HL-60 (cell line): ENCODE measurements at regions not wholly inside any gene's neighbourhood (a gene's known extent, or its start where the extent isn't known, plus 50 kb on each side); places are given as distances from the start of the nearest gene placed in this dataset.

ENCODE experiments used
- DNase-seq, 2 experiments: peaks; one replicate each; pipeline ENCODE4 v3.0.0-alpha.2; 2010 to 2020; ENCODE audit warnings: low read depth in 1 of 2, low spot score in 1 of 2
- H3K27ac ChIP-seq: fragments of 250-450 bp; sonication (Bioruptor Pico); replicated peaks from 2 replicates; pipeline ENCODE4 v1.5.1; 2020; ENCODE audit warnings: mild to moderate bottlenecking, moderate library complexity
- H3K27me3 ChIP-seq: fragments of 250-450 bp; sonication (Bioruptor Pico); 2 replicates; pipeline ENCODE4 v1.5.1; 2021; ENCODE audit warnings: mild to moderate bottlenecking, moderate library complexity; ENCODE audit not compliant: insufficient read depth, poor library complexity, severe bottlenecking
- H3K4me3 ChIP-seq: replicated peaks from 2 replicates; pipeline ENCODE4 v1.5.1; 2011; ENCODE audit warnings: mild to moderate bottlenecking, control low read depth, low read length; ENCODE audit not compliant: insufficient read depth
- CTCF ChIP-seq: IDR thresholded peaks from one replicate; pipeline ENCODE4 v1.5.1; 2011; ENCODE audit warnings: low read length, control low read depth, inconsistent platforms; ENCODE audit not compliant: insufficient read depth
- GABPA ChIP-seq: IDR thresholded peaks from 2 replicates; pipeline ENCODE4 v1.6.1; 2012; ENCODE audit warnings: low read depth
- POLR2AphosphoS5 ChIP-seq: IDR thresholded peaks from 2 replicates; pipeline ENCODE4 v1.6.1; 2012; ENCODE audit warnings: low read depth
- REST ChIP-seq: IDR thresholded peaks from 2 replicates; pipeline ENCODE4 v1.6.1; 2012; ENCODE audit warnings: low read depth; ENCODE audit not compliant: insufficient replicate concordance
- SPI1 ChIP-seq: IDR thresholded peaks from 2 replicates; pipeline ENCODE4 v1.6.1; 2012; ENCODE audit warnings: low read depth, mild to moderate bottlenecking, borderline replicate concordance

GRCh38 chrX:3468031-3468430, 121.6 kb upstream of the MXRA5 start:
- TF ChIP-seq GABPA (no peak), REST (no peak), SPI1 (no peak), POLR2AphosphoS5 (no peak), CTCF (no peak)
- Histone ChIP-seq H3K27me3 (no peaks in the 10 kb centered on the region), H3K4me3 (no peak overlapping the region), H3K27ac (no peak overlapping the region)
- DNase-seq = no peak

GRCh38 chrX:3465017-3465416, 118.6 kb upstream of the MXRA5 start:
- H3K4me3 ChIP-seq = no peak overlapping the region
- DNase-seq = no peak
- no peaks in the 10 kb centered on the region for H3K27me3 ChIP-seq
- TF ChIP-seq CTCF (no peak), POLR2AphosphoS5 (no peak), REST (no peak), SPI1 (no peak), GABPA (no peak)
- H3K27ac ChIP-seq = no peak overlapping the region

GRCh38 chrX:3462166-3462508, 115.7 kb upstream of the MXRA5 start:
- H3K4me3 ChIP-seq = no peak overlapping the region

More at GRCh38 chrX:3462166-3462508, 115.7 kb upstream of the MXRA5 start:
- Histone ChIP-seq H3K27me3 (no peaks in the 10 kb centered on the region), H3K27ac (no peak overlapping the region)
- no peak for TF ChIP-seq GABPA
- TF ChIP-seq REST = no peak
- DNase-seq = no peak
